Tibial artery (tissue), 4 donors: ENCODE measurements at regions not wholly inside any gene's neighbourhood (a gene's known extent, or its start where the extent isn't known, plus 50 kb on each side); places are given as distances from the start of the nearest gene placed in this dataset.

Experiments
- DNase-seq, 2 donors: peaks; one replicate each; pipeline ENCODE4 v3.0.0-alpha.2; 2019
- H3K27ac ChIP-seq, 2 donors: fragments of 200-600 bp; sonication (generic) in 1 of 2; 1 replicate in 1 of 2; 2 replicates in 1 of 2; pipeline ENCODE4 v1.5.1; 2018 to 2019; ENCODE audit warnings: mild to moderate bottlenecking in 1 of 2
- H3K27me3 ChIP-seq, 2 donors: fragments of 200-600 bp; sonication (generic) in 1 of 2; one replicate each; pipeline versions ENCODE4 v1.5.1 to v1.6.0; 2016 to 2019
- H3K36me3 ChIP-seq, 3 donors: fragments of 200-600 bp; sonication (generic) in 2 of 3; one replicate each; pipeline ENCODE4 v1.5.1; 2016 to 2019; ENCODE audit warnings: mild to moderate bottlenecking in 2 of 3
- H3K4me1 ChIP-seq, 4 donors: fragments of 200-600 bp; sonication (generic) in 2 of 4; 1 replicate in 3 of 4; 2 replicates in 1 of 4; pipeline ENCODE4 v1.5.1; 2016 to 2019
- H3K4me3 ChIP-seq, 2 donors: fragments of 200-600 bp; sonication (generic) in 1 of 2; 1 replicate in 1 of 2; 2 replicates in 1 of 2; pipeline ENCODE4 v1.5.1; 2018 to 2019; ENCODE audit warnings: mild to moderate bottlenecking in 2 of 2
- H3K9me3 ChIP-seq, 3 donors: fragments of 200-600 bp; sonication (generic) in 1 of 3; one replicate each; pipeline ENCODE4 v1.5.1; 2016 to 2019
- intact Hi-C: fragments of 100-400 bp; cut with DNase I; formaldehyde crosslinking; loops from one replicate; pipeline ENCODE4 v1.15.0; 2023; ENCODE audit warnings: low total_unique reads
- TF ChIP-seq, protein P1 (sequence below), 2 experiments: fragments of 200-600 bp in 1 of 2; fragments of 450-650 bp in 1 of 2; IDR thresholded peaks; one replicate each; pipeline ENCODE4 v1.5.1; 2017 to 2019; ENCODE audit warnings: antibody characterized with exemption in 2 of 2, mild to moderate bottlenecking in 1 of 2, moderate library complexity in 1 of 2

- TF ChIP-seq, protein P1, sequence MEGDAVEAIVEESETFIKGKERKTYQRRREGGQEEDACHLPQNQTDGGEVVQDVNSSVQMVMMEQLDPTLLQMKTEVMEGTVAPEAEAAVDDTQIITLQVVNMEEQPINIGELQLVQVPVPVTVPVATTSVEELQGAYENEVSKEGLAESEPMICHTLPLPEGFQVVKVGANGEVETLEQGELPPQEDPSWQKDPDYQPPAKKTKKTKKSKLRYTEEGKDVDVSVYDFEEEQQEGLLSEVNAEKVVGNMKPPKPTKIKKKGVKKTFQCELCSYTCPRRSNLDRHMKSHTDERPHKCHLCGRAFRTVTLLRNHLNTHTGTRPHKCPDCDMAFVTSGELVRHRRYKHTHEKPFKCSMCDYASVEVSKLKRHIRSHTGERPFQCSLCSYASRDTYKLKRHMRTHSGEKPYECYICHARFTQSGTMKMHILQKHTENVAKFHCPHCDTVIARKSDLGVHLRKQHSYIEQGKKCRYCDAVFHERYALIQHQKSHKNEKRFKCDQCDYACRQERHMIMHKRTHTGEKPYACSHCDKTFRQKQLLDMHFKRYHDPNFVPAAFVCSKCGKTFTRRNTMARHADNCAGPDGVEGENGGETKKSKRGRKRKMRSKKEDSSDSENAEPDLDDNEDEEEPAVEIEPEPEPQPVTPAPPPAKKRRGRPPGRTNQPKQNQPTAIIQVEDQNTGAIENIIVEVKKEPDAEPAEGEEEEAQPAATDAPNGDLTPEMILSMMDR (IDR thresholded peaks at IDR 0.05): no peak
- Histone ChIP-seq H3K27me3 (no peaks in the 10 kb centered on the region), H3K4me1 (no peaks in the 10 kb centered on the region), H3K4me3 (no peak overlapping the region), H3K9me3 (peaks cover 0 to 4% (median 0%) of the 10 kb centered on the region in 3 donors), H3K36me3 (no peaks in the 10 kb centered on the region), H3K27ac (no peak overlapping the region)
- intact Hi-C loops: no loop called here
- DNase-seq: no peak
Measured at GRCh38 chr1:189929501-189930099, 548.1 kb downstream of the BRINP3 start.

DNA sequence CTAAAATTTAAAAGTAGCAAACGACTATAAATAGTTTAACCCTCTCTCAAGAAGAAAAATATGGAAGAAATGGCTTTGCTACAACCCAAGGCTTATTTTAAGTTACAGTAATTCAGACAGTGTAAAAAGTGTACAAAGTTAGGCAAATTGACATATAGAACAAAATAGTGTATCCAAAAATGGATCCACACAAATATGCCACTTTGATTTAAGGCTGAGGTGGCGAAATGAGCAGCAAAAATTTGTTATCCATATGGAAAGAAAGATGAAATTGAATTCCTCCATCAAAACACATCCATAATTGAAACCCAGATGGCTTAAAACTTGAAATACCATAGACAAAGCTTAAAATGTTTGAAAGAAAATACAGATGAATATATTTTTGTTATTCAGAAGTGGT lies 540.8 kb downstream of the BRINP3 start:
- Histone ChIP-seq H3K9me3 (no peaks in the 10 kb centered on the region), H3K4me1 (no peaks in the 10 kb centered on the region), H3K4me3 (no peak overlapping the region), H3K27ac (no peak overlapping the region), H3K36me3 (no peaks in the 10 kb centered on the region), H3K27me3 (no peaks in the 10 kb centered on the region)
- TF ChIP-seq, protein P1 (IDR thresholded peaks at IDR 0.05): no peak
- no peak for DNase-seq
- intact Hi-C loops: no loop called here

DNA sequence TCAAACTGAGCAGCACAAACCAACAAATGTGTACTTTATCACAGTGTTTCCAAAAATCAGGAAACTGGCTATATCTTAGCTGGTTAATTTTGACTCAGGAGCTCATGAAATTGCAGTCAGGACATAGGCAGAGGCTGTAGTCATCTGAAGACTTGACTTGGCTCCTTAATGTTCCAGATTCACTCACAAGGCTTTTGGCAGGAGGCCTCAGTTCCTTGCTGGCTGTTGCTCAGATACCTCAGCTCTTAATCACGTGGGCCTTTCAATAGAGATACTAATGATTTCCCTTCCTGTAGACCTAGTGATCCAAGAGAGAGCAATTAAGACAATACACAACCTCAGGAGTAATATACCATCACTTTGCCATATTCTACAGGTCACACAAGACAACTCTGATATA lies 537.7 kb downstream of the BRINP3 start:
- H3K4me1 ChIP-seq: no peaks in the 10 kb centered on the region
- intact Hi-C loops: no loop called here
- H3K27ac ChIP-seq: no peak overlapping the region
- DNase-seq: no peak
- H3K27me3 ChIP-seq: no peaks in the 10 kb centered on the region
- TF ChIP-seq, protein P1 (IDR thresholded peaks at IDR 0.05): no peak
- no peak overlapping the region for H3K4me3 ChIP-seq
- H3K9me3 ChIP-seq: no peaks in the 10 kb centered on the region
- no peaks in the 10 kb centered on the region for H3K36me3 ChIP-seq

DNA sequence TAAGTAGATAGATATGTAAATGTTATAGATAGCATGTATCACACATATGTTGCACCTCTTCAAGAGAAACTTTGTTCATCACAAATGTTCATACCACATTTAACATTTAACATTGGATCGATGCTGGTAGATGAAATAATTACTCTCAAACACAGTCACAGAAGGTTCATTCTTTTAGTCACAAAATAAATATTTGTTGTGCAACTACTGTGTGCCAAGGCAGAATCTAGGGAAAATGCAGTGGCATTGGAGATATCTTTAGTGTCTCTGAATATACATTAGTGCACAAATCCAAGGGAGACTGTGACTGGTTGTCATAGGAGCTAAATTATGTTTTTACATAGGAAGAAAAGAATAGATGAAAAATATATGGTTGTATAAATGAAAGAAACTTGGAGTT lies 535.7 kb downstream of the BRINP3 start:
- no peaks in the 10 kb centered on the region for H3K27me3 ChIP-seq
- no peaks in the 10 kb centered on the region for H3K36me3 ChIP-seq
- DNase-seq: no peak
- no peaks in the 10 kb centered on the region for H3K4me1 ChIP-seq
- TF ChIP-seq, protein P1 (IDR thresholded peaks at IDR 0.05): no peak
- no peak overlapping the region for H3K27ac ChIP-seq
- H3K9me3 ChIP-seq: no peaks in the 10 kb centered on the region
- no peak overlapping the region for H3K4me3 ChIP-seq
- intact Hi-C loops: no loop called here

- Histone ChIP-seq H3K27me3 (no peaks in the 10 kb centered on the region), H3K4me3 (no peak overlapping the region), H3K9me3 (no peaks in the 10 kb centered on the region), H3K27ac (no peak overlapping the region), H3K4me1 (peaks cover 0 to 10% (median 0%) of the 10 kb centered on the region in 4 donors), H3K36me3 (no peaks in the 10 kb centered on the region)
- no peak for DNase-seq
- TF ChIP-seq, protein P1 (IDR thresholded peaks at IDR 0.05): no peak
- intact Hi-C loops: no loop called here
Measured at GRCh38 chr1:189958756-189959155, 518.9 kb downstream of the BRINP3 start.

- TF ChIP-seq, protein P1 (IDR thresholded peaks at IDR 0.05): no peak
- Histone ChIP-seq H3K4me1 (peaks cover 0 to 10% (median 0%) of the 10 kb centered on the region in 4 donors), H3K27ac (no peak overlapping the region), H3K9me3 (no peaks in the 10 kb centered on the region), H3K36me3 (no peaks in the 10 kb centered on the region), H3K4me3 (no peak overlapping the region), H3K27me3 (no peaks in the 10 kb centered on the region)
- intact Hi-C loops: no loop called here
- no peak for DNase-seq
Measured at GRCh38 chr1:189960769-189961168, 516.9 kb downstream of the BRINP3 start.
